Endodermal cell (in vitro differentiated cells): ENCODE measurements at regions not wholly inside any gene's neighbourhood (a gene's known extent, or its start where the extent isn't known, plus 50 kb on each side); places are given as distances from the start of the nearest gene placed in this dataset.

ENCODE experiments used
- DNase-seq: peaks from one replicate; pipeline ENCODE4 v3.0.0-alpha.2; 2017
- H3K27ac ChIP-seq: 2 replicates; pipeline ENCODE4 v1.5.1; 2013; ENCODE audit warnings: mild to moderate bottlenecking, low read depth, low read length, moderate library complexity
- H3K27me3 ChIP-seq: 2 replicates; pipeline ENCODE4 v1.6.1; 2013; ENCODE audit warnings: mild to moderate bottlenecking, low read length, moderate library complexity; ENCODE audit not compliant: insufficient read depth, control insufficient read depth, poor library complexity, severe bottlenecking
- H3K36me3 ChIP-seq: 2 replicates; pipeline ENCODE4 v1.7.0; 2013; ENCODE audit warnings: mild to moderate bottlenecking, low read length, moderate library complexity; ENCODE audit not compliant: control insufficient read depth, insufficient read depth
- H3K4me1 ChIP-seq: one replicate; pipeline ENCODE4 v1.7.0; 2013; ENCODE audit warnings: low read length; ENCODE audit not compliant: control insufficient read depth, insufficient read depth
- H3K4me3 ChIP-seq: 2 replicates; pipeline ENCODE4 v1.5.1; 2013; ENCODE audit warnings: mild to moderate bottlenecking, low read length, moderate library complexity
- H3K9ac ChIP-seq: 2 replicates; pipeline ENCODE4 v1.6.1; 2013; ENCODE audit warnings: mild to moderate bottlenecking, low read length, moderate library complexity; ENCODE audit not compliant: poor library complexity, severe bottlenecking; ENCODE audit errors: extremely low read depth
- H3K9me3 ChIP-seq: 2 replicates; pipeline ENCODE4 v1.6.1; 2013; ENCODE audit warnings: mild to moderate bottlenecking, low read length, moderate library complexity; ENCODE audit not compliant: control insufficient read depth
- H3K27ac Mint-ChIP-seq: 2 replicates; pipeline ENCODE4 v1.8.0; 2020; ENCODE audit warnings: mixed read lengths
- H3K27me3 Mint-ChIP-seq: 2 replicates; pipeline ENCODE4 v1.8.0; 2021; ENCODE audit warnings: mild to moderate bottlenecking, mixed read lengths; ENCODE audit not compliant: insufficient read depth
- H3K36me3 Mint-ChIP-seq: 2 replicates; pipeline ENCODE4 v1.8.0; 2020; ENCODE audit warnings: low read depth, mixed read lengths
- H3K4me1 Mint-ChIP-seq: 2 replicates; pipeline ENCODE4 v1.8.0; 2020; ENCODE audit warnings: mixed read lengths
- H3K4me3 Mint-ChIP-seq: 2 replicates; pipeline ENCODE4 v1.8.0; 2020; ENCODE audit warnings: mild to moderate bottlenecking, moderate library complexity, mixed read lengths
- H3K9me3 Mint-ChIP-seq: 2 replicates; pipeline ENCODE4 v1.8.0; 2020; ENCODE audit warnings: mild to moderate bottlenecking, mixed read lengths
- CTCF ChIP-seq: fragments of 200-600 bp; sonication (generic); conservative IDR thresholded peaks from 2 replicates; pipeline ENCODE4 v1.5.0; 2021; ENCODE audit warnings: antibody characterized with exemption, mild to moderate bottlenecking
- WGBS, 2 experiments: methylation state at CpG; one replicate each; pipeline versions ENCODE4 v1.1.5 to v1.1.7; 2013; ENCODE audit warnings: missing lambda C conversion rate in 2 of 2, mixed read lengths in 1 of 2; ENCODE audit not compliant: insufficient coverage in 1 of 2, insufficient read length in 1 of 2; 5-methylcytosine and 5-hydroxymethylcytosine counted together

GRCh38 chr15:70486451-70487386 is 276.6 kb downstream of the UACA start:
- Histone ChIP-seq H3K9ac (no peak overlapping the region), H3K27ac (no peak overlapping the region), H3K36me3 (no peaks in the 10 kb centered on the region), H3K4me1 (no peaks in the 10 kb centered on the region), H3K9me3 (no peaks in the 10 kb centered on the region), H3K27me3 (peaks cover 5% of the 10 kb centered on the region), H3K4me3 (no peak overlapping the region)
- Mint-ChIP-seq H3K36me3 (no peaks in the 10 kb centered on the region), H3K27me3 (peaks cover 19% of the 10 kb centered on the region), H3K4me1 (peaks cover 7% of the 10 kb centered on the region), H3K9me3 (no peaks in the 10 kb centered on the region), H3K27ac (no peak overlapping the region), H3K4me3 (no peak overlapping the region)
- no peak for DNase-seq
- 87 to 95% methylated on average over 10 to 17 of the region's 17 CpGs for WGBS, 2 experiments
- TF ChIP-seq CTCF, result no peak

- Mint-ChIP-seq H3K27ac (no peak overlapping the region), H3K9me3 (no peaks in the 10 kb centered on the region), H3K4me1 (peaks cover 7% of the 10 kb centered on the region), H3K36me3 (no peaks in the 10 kb centered on the region), H3K4me3 (no peak overlapping the region), H3K27me3 (peaks cover 19% of the 10 kb centered on the region)
- H3K4me3 ChIP-seq, result no peak overlapping the region
- 91% methylated on average over 2 of the region's 2 CpGs; no CpG with 5 or more reads in 1 of the 2 experiments for WGBS, 2 experiments
- TF ChIP-seq CTCF, result no peak
- no peaks in the 10 kb centered on the region for H3K4me1 ChIP-seq
- no peaks in the 10 kb centered on the region for H3K9me3 ChIP-seq
- no peak overlapping the region for H3K9ac ChIP-seq
- peaks cover 4% of the 10 kb centered on the region for H3K27me3 ChIP-seq
- no peaks in the 10 kb centered on the region for H3K36me3 ChIP-seq
- DNase-seq, result no peak
- no peak overlapping the region for H3K27ac ChIP-seq
Observed at GRCh38 chr15:70486012-70486411, 277.3 kb downstream of the UACA start.

- Histone ChIP-seq H3K27me3 (no peaks in the 10 kb centered on the region), H3K36me3 (no peaks in the 10 kb centered on the region), H3K4me1 (no peaks in the 10 kb centered on the region), H3K9me3 (no peaks in the 10 kb centered on the region), H3K27ac (no peak overlapping the region), H3K9ac (no peak overlapping the region), H3K4me3 (no peak overlapping the region)
- WGBS, 2 experiments, result 47% methylated on average over 1 of the region's 1 CpG; no CpG with 5 or more reads in 1 of the 2 experiments
- H3K36me3 Mint-ChIP-seq, result no peaks in the 10 kb centered on the region
- H3K27ac Mint-ChIP-seq, result no peak overlapping the region
- H3K4me1 Mint-ChIP-seq, result peaks cover 7% of the 10 kb centered on the region
- no peak overlapping the region for H3K4me3 Mint-ChIP-seq
- TF ChIP-seq CTCF, result no peak
- DNase-seq, result no peak
- H3K27me3 Mint-ChIP-seq, result peaks cover 15% of the 10 kb centered on the region
- no peaks in the 10 kb centered on the region for H3K9me3 Mint-ChIP-seq
Observed at GRCh38 chr15:70484993-70485392, 278.4 kb downstream of the UACA start.
